LoVo (cell line): ENCODE measurements at regions not wholly inside any gene's neighbourhood (a gene's known extent, or its start where the extent isn't known, plus 50 kb on each side); places are given as distances from the start of the nearest gene placed in this dataset.

Experiments
- DNase-seq: peaks from one replicate; pipeline ENCODE4 v3.0.0-alpha.2; 2016; ENCODE audit warnings: low spot score

DNA sequence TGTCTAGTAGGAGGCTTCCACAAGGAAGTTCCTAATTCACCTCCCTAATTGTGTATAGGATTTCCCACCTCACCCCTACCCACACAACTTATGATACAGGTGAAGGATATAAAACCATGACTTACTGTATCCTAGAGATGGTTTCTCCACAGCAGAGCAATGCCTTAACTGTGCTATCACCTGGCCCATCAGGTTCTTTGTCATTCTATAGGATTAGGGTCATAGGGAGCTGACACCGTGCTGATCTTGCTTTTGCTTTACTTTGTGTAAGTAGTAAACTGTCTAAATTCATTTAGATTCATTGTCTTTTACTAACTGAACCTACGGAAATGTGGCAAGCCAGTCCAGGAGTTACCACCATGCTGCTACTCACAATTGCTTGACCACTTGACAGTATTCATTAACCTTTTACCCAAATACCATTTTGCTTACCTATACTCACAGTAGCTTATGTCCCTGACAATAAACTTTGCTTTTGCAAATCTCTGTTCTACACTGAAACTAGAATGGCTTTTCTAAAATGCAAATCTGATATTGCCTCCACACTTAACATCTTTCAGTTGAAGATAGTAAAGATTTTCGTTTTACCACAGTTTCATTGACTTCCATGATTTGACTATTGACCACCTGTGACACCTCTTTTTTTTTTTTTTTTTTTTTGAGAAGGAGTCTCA, 147.6 kb downstream of the IFI44 start:
- no peak for DNase-seq

- no peak for DNase-seq
Observed at GRCh38 chr1:78799926-78800325, 150.3 kb downstream of the IFI44 start.

DNA sequence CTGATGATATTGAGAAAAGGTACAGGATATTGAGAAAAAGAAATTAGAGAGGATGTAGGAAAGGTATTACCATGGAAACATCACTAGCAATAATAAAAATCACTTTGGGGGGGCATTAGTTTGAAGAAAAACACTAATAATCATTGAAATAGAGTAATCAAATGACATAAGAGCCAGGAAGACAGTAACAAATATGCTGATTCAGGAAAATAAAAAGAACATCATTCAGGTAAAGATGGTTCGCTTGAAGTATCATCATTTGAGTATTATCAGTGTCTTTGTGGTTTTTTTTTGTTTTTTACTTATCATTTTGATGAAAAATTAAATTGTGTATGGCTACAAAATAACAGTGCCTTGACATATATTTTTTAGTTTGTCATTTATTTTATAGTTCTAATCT, 164.5 kb downstream of the IFI44 start:
- no peak for DNase-seq

- DNase-seq = no peak
Observed at GRCh38 chr1:78825561-78825960, 175.9 kb downstream of the IFI44 start.

DNA sequence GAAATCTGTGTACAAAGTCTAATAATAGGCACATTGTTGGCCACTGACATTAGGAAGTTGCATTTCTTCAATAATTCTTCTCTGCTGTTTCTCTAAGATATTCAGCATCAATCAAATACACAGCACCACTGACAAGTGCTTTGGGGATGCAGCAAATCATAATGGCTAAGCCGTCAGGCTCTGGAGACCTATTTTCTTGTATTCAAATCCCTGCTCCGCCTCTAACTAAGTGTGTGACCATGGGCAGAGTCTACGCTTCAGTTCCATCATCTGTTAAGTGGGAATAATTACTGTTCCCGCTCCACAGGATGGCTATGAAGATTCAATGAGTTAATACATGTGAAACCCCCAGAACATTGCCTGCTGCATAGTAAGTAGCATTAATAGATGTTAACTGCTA, 176.9 kb downstream of the ADGRL4 start:
- no peak for DNase-seq

DNA sequence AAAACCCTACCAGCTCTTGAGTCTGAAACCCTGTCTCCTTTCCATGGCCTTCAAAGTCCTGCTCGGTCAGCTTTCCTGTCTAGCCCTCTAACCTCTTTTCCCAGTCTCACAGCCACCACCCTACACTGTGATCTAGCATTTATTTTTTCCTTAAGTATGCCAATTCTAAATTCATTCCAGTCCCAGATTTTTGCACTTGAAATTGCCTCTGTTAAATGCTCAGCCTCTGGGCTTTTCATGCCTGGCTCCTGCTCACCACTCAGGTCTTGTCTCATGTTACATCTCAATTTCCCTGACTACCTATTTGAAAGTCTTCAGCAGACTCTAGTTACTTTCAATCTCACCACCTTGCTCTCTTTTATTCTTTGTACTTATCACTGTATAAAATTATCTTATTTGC, 176.2 kb downstream of the ADGRL4 start:
- no peak for DNase-seq

DNA sequence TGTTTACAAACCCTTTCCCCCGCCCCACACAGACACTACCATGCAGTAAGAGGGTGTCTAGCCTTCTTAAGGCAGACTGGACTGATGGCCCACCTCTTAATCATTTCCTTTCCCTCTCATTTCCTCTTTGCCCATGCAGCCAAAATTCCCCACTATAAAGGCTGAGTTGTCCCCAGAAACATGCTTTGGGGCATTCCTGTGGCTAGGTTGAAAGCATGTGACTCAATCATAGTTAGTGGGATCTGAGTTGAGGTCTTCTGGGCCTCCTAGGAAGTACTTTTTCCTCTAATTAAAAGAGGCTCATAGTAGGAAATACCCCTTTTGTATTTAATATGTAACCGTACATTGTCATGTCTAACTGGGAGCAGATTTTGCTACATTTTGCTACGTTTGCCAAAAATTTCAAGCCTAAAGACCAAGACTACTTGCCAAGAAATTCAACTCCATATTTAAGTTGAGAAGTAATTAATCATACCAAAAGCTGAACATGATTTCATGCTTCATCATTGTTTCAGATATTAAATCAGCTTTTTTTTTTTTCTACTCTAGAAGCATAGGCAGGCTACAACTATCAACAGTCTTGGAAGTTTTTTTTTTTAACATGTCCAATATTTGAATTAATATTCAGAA, 174.7 kb downstream of the ADGRL4 start:
- DNase-seq = no peak

GRCh38 chr1:78833491-78833890, 173.0 kb downstream of the ADGRL4 start:
- no peak for DNase-seq

DNA sequence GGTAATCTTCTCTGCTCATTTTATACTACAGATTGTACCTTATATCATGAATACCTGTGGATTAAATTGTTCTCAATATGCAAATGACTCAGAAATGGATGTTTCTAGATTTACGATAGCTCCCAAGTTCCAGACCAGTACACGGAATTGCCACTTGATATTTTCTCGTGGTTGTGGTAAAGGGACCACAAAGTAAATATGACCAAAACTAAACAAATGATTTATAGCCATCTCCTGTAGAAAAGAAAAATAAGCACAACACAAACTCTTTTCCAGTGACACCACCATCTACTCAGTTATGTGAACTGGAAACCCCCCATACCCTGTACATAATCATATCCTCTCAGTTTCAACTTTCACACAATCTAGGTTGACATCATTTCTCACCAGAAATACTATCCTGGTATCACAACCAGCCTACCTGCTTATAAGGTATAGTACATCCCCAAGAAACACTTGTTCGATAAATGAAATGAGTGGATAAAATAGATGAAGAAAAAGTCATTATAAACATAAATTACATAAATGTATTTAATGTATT, 172.3 kb downstream of the ADGRL4 start:
- DNase-seq = no peak

DNA sequence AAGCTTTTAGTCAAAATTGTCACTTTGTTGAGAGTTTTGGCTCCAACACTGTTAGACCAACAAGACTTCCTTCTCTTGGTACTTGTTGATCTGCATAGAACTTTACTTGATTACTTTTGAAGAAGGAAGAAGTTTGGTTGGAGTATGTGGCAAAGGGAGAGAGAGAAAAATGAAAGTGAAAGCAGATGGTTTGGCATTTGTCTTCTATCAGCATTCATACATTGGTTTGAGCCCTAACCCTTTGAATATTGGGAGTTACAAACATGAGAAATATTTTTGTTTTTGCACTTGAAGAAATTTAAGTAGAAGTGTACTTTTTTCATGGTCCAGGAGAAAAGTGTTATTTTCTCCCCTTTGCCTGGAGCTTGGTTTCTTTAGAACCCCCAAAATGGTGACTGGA, 169.8 kb downstream of the ADGRL4 start:
- no peak for DNase-seq

DNA sequence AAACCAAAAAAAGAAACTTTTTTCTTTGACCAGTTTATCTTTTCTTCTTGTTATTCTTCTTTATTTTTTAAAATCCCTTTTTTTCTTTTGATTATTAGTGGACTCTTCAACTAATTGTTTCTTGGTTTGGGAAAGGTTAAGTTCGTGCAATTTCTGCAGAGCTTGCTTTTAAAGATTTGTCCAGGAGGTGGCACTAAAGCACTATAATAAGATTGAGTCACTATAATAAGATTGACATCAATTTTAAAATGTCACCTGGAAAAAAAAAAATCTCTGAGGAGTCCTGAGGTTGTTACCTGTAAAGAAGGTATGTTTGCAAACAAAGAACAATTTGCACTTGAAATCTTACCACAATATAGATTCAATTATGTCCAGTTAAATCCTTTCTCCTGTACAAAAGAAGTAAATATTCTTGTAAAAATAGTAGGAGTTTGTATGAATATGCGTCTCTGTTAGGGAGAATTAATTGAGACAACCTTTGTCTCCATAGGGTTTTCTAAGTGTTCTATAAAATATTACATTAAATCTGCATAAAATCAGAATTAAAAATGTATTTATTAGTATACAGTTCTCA, 166.7 kb downstream of the ADGRL4 start:
- DNase-seq = peak; percentile 52
